Tibial artery (tissue), 4 donors: ENCODE measurements at regions not wholly inside any gene's neighbourhood (a gene's known extent, or its start where the extent isn't known, plus 50 kb on each side); places are given as distances from the start of the nearest gene placed in this dataset.
A peak's percentile ranks its signal among the peaks of the same experiment; 100 is the strongest.

Source experiments
- DNase-seq, 2 donors: peaks; one replicate each; pipeline ENCODE4 v3.0.0-alpha.2; 2019
- H3K27ac ChIP-seq, 2 donors: fragments of 200-600 bp; sonication (generic) in 1 of 2; 1 replicate in 1 of 2; 2 replicates in 1 of 2; pipeline ENCODE4 v1.5.1; 2018 to 2019; ENCODE audit warnings: mild to moderate bottlenecking in 1 of 2
- H3K27me3 ChIP-seq, 2 donors: fragments of 200-600 bp; sonication (generic) in 1 of 2; one replicate each; pipeline versions ENCODE4 v1.5.1 to v1.6.0; 2016 to 2019
- H3K36me3 ChIP-seq, 3 donors: fragments of 200-600 bp; sonication (generic) in 2 of 3; one replicate each; pipeline ENCODE4 v1.5.1; 2016 to 2019; ENCODE audit warnings: mild to moderate bottlenecking in 2 of 3
- H3K4me1 ChIP-seq, 4 donors: fragments of 200-600 bp; sonication (generic) in 2 of 4; 1 replicate in 3 of 4; 2 replicates in 1 of 4; pipeline ENCODE4 v1.5.1; 2016 to 2019
- H3K4me3 ChIP-seq, 2 donors: fragments of 200-600 bp; sonication (generic) in 1 of 2; 1 replicate in 1 of 2; 2 replicates in 1 of 2; pipeline ENCODE4 v1.5.1; 2018 to 2019; ENCODE audit warnings: mild to moderate bottlenecking in 2 of 2
- H3K9me3 ChIP-seq, 3 donors: fragments of 200-600 bp; sonication (generic) in 1 of 3; one replicate each; pipeline ENCODE4 v1.5.1; 2016 to 2019
- intact Hi-C: fragments of 100-400 bp; cut with DNase I; formaldehyde crosslinking; loops from one replicate; pipeline ENCODE4 v1.15.0; 2023; ENCODE audit warnings: low total_unique reads
- TF ChIP-seq, protein P1 (sequence below), 2 experiments: fragments of 200-600 bp in 1 of 2; fragments of 450-650 bp in 1 of 2; IDR thresholded peaks; one replicate each; pipeline ENCODE4 v1.5.1; 2017 to 2019; ENCODE audit warnings: antibody characterized with exemption in 2 of 2, mild to moderate bottlenecking in 1 of 2, moderate library complexity in 1 of 2

DNA sequence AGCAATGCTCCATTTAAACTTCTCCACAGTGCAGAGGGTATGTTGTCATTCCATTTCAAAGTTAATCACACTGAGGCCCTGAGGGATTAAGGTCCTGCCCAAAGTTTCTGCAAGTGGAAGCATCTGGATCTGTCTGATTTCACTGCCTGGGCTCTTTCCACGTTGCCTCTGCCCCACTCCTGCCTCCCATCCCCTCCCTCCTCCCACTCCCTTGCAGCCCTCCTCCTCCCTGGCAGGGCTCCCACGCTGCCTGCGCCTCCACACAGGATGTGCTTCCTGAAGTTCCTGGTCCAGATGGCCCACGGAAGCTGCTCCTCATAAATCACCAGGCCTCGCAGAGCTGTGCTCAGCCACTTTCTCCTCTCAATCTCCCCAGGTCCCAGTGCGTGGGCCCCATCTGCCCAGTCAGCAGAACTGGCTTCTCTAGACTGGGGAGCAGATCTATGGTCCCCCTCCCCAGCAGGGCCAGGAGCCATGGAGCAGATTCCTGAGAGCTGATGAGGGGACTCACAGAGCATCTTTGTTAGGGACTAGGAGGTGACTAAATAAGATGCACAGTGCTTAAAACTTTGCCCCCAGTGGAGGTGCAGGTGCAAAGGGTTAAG, 65.4 kb upstream of the MAFB start:
- intact Hi-C loops, result no loop called here
- TF ChIP-seq, protein P1, sequence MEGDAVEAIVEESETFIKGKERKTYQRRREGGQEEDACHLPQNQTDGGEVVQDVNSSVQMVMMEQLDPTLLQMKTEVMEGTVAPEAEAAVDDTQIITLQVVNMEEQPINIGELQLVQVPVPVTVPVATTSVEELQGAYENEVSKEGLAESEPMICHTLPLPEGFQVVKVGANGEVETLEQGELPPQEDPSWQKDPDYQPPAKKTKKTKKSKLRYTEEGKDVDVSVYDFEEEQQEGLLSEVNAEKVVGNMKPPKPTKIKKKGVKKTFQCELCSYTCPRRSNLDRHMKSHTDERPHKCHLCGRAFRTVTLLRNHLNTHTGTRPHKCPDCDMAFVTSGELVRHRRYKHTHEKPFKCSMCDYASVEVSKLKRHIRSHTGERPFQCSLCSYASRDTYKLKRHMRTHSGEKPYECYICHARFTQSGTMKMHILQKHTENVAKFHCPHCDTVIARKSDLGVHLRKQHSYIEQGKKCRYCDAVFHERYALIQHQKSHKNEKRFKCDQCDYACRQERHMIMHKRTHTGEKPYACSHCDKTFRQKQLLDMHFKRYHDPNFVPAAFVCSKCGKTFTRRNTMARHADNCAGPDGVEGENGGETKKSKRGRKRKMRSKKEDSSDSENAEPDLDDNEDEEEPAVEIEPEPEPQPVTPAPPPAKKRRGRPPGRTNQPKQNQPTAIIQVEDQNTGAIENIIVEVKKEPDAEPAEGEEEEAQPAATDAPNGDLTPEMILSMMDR (IDR thresholded peaks at IDR 0.05), result no peak
- no peak overlapping the region for H3K4me3 ChIP-seq
- no peaks in the 10 kb centered on the region for H3K36me3 ChIP-seq
- DNase-seq, result peak in 1 of 2 donors; percentile 74
- peak overlapping the region; percentile 34 to 41 for H3K27ac ChIP-seq
- peaks cover 5 to 41% (median 26%) of the 10 kb centered on the region in 4 donors for H3K4me1 ChIP-seq
- no peaks in the 10 kb centered on the region for H3K9me3 ChIP-seq
- H3K27me3 ChIP-seq, result no peaks in the 10 kb centered on the region

DNA sequence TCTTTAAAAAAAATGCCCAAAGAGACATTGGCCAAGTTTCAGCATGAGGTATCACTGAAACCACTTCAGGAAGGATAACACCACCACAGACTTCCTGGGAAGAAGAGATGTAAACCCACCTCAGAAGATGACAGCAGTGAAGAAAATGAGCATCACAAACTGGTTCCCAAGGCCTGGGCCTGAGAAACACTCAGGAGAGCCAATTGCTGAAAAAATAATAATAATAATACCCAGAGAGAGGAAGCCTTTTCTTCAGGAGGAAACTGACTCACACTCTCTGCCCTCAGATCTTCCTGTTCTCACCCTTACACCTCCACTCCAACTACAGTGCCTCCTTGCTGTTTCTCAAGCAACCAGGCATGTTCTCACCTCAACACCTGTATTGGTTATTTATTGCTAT, 68.1 kb upstream of the MAFB start:
- intact Hi-C loops, result no loop called here
- Histone ChIP-seq H3K9me3 (no peaks in the 10 kb centered on the region), H3K4me3 (no peak overlapping the region), H3K36me3 (no peaks in the 10 kb centered on the region), H3K4me1 (peaks cover 0 to 18% (median 11%) of the 10 kb centered on the region in 4 donors), H3K27ac (no peak overlapping the region), H3K27me3 (no peaks in the 10 kb centered on the region)
- DNase-seq, result no peak
- TF ChIP-seq, protein P1 (IDR thresholded peaks at IDR 0.05), result no peak

DNA sequence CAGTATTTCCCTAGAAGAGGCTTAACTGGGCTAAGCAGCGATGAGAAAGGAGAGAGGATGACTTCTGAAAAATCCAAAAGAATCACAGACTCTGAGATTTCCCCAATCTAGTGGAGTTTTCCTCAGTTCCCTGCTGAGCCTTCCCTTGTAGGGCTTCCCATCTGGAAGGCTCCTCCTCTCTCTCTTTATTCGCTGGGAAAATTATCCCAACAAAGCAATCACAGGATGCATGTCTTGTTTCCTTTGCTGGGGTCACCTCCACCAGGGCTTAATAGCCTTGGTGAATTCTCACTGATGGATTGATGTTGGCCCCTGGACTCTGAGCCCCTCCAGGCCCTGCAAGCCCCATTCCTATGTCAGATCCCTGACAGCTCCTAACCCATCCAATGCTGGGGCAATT, 69.8 kb upstream of the MAFB start:
- DNase-seq, result no peak
- H3K36me3 ChIP-seq, result no peaks in the 10 kb centered on the region
- peaks cover 0 to 28% (median 23%) of the 10 kb centered on the region in 4 donors for H3K4me1 ChIP-seq
- no peak overlapping the region for H3K27ac ChIP-seq
- TF ChIP-seq, protein P1 (IDR thresholded peaks at IDR 0.05), result no peak
- H3K9me3 ChIP-seq, result no peaks in the 10 kb centered on the region
- no peak overlapping the region for H3K4me3 ChIP-seq
- H3K27me3 ChIP-seq, result no peaks in the 10 kb centered on the region
- intact Hi-C loops, result no loop called here

DNA sequence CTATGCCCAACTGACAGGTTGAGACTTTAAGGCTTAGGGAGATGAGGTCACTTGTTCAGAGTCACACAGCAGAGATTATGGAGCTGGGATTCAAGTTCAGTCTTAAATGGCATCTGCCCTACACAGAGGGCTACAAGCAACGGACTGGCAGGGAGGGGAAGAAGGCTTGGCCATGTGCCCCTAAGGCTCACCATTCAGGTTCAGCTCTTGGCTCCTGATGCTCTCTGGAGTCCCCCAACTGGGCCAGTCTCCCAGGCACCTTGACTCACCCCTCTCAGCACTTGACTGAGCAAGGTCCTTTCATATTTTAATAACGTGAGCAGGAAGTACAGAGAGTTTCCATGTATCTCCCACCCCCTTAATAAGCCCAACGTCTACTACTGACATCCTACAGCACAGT, 71.4 kb upstream of the MAFB start:
- TF ChIP-seq, protein P1 (IDR thresholded peaks at IDR 0.05), result no peak
- Histone ChIP-seq H3K9me3 (no peaks in the 10 kb centered on the region), H3K27ac (no peak overlapping the region), H3K4me3 (no peak overlapping the region), H3K4me1 (peaks cover 0 to 27% (median 24%) of the 10 kb centered on the region in 4 donors), H3K36me3 (no peaks in the 10 kb centered on the region), H3K27me3 (no peaks in the 10 kb centered on the region)
- intact Hi-C loops, result no loop called here
- no peak for DNase-seq

DNA sequence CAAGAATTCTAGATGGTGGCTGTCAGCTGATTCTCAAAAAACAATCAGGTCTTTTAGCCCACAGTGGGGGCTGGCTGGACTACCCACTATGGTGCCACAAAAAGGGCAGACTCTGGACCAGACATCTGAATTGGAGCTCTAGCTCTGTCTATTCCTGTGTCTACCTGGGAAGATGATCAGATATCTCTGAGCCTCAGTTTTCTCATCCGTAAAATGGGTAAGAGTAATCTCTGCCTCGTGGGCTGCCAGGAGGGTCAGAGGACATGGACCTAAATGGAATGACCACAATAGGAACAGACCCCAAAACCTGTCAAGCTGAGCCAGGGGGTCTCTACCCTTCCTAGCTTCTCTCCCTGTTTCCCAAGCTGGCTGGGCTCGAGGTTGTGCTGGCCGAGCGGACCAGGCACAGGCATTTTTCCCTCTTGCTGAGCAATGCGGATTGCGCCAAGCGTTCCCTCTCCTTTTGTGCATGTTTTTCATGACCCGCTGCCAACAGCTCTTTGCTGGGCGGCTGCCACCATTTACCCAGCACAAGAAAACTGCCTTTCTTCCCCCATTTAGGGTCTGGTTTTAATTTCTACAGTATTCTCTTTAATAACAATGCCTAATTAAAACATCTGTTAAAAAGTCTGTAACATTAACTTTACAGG, 74.7 kb upstream of the MAFB start:
- peak; percentile 59 to 93 for DNase-seq

More for the DNA sequence above, 74.7 kb upstream of the MAFB start:
- intact Hi-C loops, result no loop called here
- peaks cover 0 to 45% (median 30%) of the 10 kb centered on the region in 4 donors for H3K4me1 ChIP-seq
- TF ChIP-seq, protein P1 (IDR thresholded peaks at IDR 0.05), result no peak
- no peaks in the 10 kb centered on the region for H3K36me3 ChIP-seq
- H3K27me3 ChIP-seq, result no peaks in the 10 kb centered on the region
- no peak overlapping the region for H3K4me3 ChIP-seq
- no peaks in the 10 kb centered on the region for H3K9me3 ChIP-seq
- peak overlapping the region; percentile 46 to 65 for H3K27ac ChIP-seq
